H1 (cell line): ENCODE measurements at regions not wholly inside any gene's neighbourhood (a gene's known extent, or its start where the extent isn't known, plus 50 kb on each side); places are given as distances from the start of the nearest gene placed in this dataset.
"Not testable (repeated sequence)": the region's sequence is repeated elsewhere in the genome, so short reads cannot be mapped to it uniquely, and the experiment has no call there.

Experiments
- CTCF ChIA-PET: fragments of 300-600 bp; sonication (Branson Sonifier 250); formaldehyde crosslinking; loops from one replicate; lab custom pipeline; 2021; ENCODE audit not compliant: partially characterized antibody; lab: Charles Lee
- POLR2A ChIA-PET: fragments of 300-600 bp; sonication (Branson Sonifier 250); formaldehyde crosslinking; loops from one replicate; lab custom pipeline; 2021; ENCODE audit warnings: inconsistent platforms; ENCODE audit not compliant: partially characterized antibody; lab: Charles Lee
- DNase-seq, 2 experiments: peaks; one replicate each; pipeline versions ENCODE4 v3.0.0 to v3.0.0-alpha.2; 2010 to 2022; ENCODE audit warnings: low spot score in 2 of 2, low read depth in 1 of 2, mixed read lengths in 1 of 2
- FAIRE-seq: peaks from 2 replicates; lab custom pipeline; 2011; peaks lifted over from hg19 to GRCh38; lab: Jason Lieb, UNC
- H2AFZ ChIP-seq: 2 replicates; pipeline ENCODE4 v1.8.1; 2012; ENCODE audit warnings: low read length, inconsistent platforms
- H2AK5ac ChIP-seq: 2 replicates; pipeline ENCODE4 v1.6.1; 2013; ENCODE audit warnings: low read depth, low read length
- H2BK120ac ChIP-seq: replicated peaks from 2 replicates; pipeline ENCODE3; 2013; ENCODE audit warnings: low read depth, low read length, inconsistent platforms
- H2BK12ac ChIP-seq: 2 replicates; pipeline ENCODE4 v1.6.1; 2013; ENCODE audit warnings: low read depth, low read length
- H2BK15ac ChIP-seq: 2 replicates; pipeline ENCODE4 v1.6.1; 2013; ENCODE audit warnings: low read length
- H2BK20ac ChIP-seq: 2 replicates; pipeline ENCODE4 v1.6.1; 2013; ENCODE audit warnings: low read length
- H2BK5ac ChIP-seq: 2 replicates; pipeline ENCODE4 v1.6.1; 2013; ENCODE audit warnings: low read depth, low read length
- H3K14ac ChIP-seq: 2 replicates; pipeline ENCODE4 v1.6.1; 2013; ENCODE audit warnings: inconsistent platforms; ENCODE audit not compliant: insufficient read length
- H3K18ac ChIP-seq: 2 replicates; pipeline ENCODE4 v1.6.1; 2013; ENCODE audit warnings: low read length; ENCODE audit errors: extremely low read depth
- H3K23ac ChIP-seq: 2 replicates; pipeline ENCODE4 v1.6.1; 2013; ENCODE audit warnings: inconsistent platforms; ENCODE audit not compliant: insufficient read length
- H3K23me2 ChIP-seq: 2 replicates; pipeline ENCODE4 v1.6.1; 2013; ENCODE audit warnings: low read depth, low read length
- H3K27ac ChIP-seq: 2 replicates; pipeline ENCODE4 v1.6.1; 2011; ENCODE audit warnings: low read depth, low read length, inconsistent platforms
- H3K27me3 ChIP-seq, 4 experiments: replicated peaks in 1 of 4; 1 replicate in 1 of 4; 2 replicates in 3 of 4; pipeline versions ENCODE4 v1.6.1 to v1.8.1; 2011 to 2013; ENCODE audit warnings: low read length in 3 of 4, mild to moderate bottlenecking in 3 of 4, inconsistent platforms in 2 of 4, mixed read lengths in 2 of 4, moderate library complexity in 1 of 4; ENCODE audit not compliant: control insufficient read depth in 3 of 4, insufficient read depth in 3 of 4; ENCODE audit errors: extremely low read depth in 1 of 4
- H3K36me3 ChIP-seq, 4 experiments: 2 replicates each; pipeline versions ENCODE4 v1.6.1 to v1.8.1; 2011 to 2013; ENCODE audit warnings: mild to moderate bottlenecking in 4 of 4, low read length in 3 of 4, moderate library complexity in 2 of 4, control low read depth in 1 of 4, inconsistent platforms in 1 of 4; ENCODE audit not compliant: insufficient read depth in 4 of 4, control insufficient read depth in 2 of 4
- H3K4ac ChIP-seq: replicated peaks from 2 replicates; pipeline ENCODE3; 2013; ENCODE audit warnings: low read length, low read depth, mixed read lengths, inconsistent platforms; ENCODE audit not compliant: insufficient read length
- H3K4me1 ChIP-seq, 4 experiments: replicated peaks in 1 of 4; 1 replicate in 1 of 4; 2 replicates in 3 of 4; pipeline versions ENCODE4 v1.6.1 to v1.8.1; 2011 to 2013; ENCODE audit warnings: low read length in 3 of 4, inconsistent platforms in 2 of 4, mixed read lengths in 1 of 4; ENCODE audit not compliant: insufficient read depth in 4 of 4, control insufficient read depth in 3 of 4
- H3K4me2 ChIP-seq, 2 experiments: 2 replicates each; pipeline versions ENCODE4 v1.6.1 to v1.8.1; 2011 to 2013; ENCODE audit warnings: low read depth in 2 of 2, low read length in 2 of 2, control low read depth in 1 of 2, inconsistent platforms in 1 of 2, mild to moderate bottlenecking in 1 of 2; ENCODE audit not compliant: insufficient read depth in 1 of 2
- H3K4me3 ChIP-seq, 4 experiments: fragments of 200-600, 300-600 bp in 1 of 4; sonication (generic), shearing (Covaris generic), sonication (Bioruptor Twin) in 1 of 4; 2 replicates each; pipeline versions ENCODE4 v1.5.1 to v1.8.1; 2011 to 2016; ENCODE audit warnings: low read length in 4 of 4, low read depth in 3 of 4, control low read depth in 2 of 4, inconsistent platforms in 2 of 4, mild to moderate bottlenecking in 2 of 4, mixed read lengths in 1 of 4, moderate library complexity in 1 of 4; ENCODE audit not compliant: insufficient read depth in 2 of 4; ENCODE audit errors: extremely low read depth in 1 of 4
- H3K56ac ChIP-seq: replicated peaks from 2 replicates; pipeline ENCODE3; 2013; ENCODE audit warnings: low read depth, mild to moderate bottlenecking, mixed read lengths, low read length, inconsistent platforms; ENCODE audit not compliant: insufficient read length
- H3K79me1 ChIP-seq: 2 replicates; pipeline ENCODE4 v1.6.1; 2013; ENCODE audit warnings: low read depth, low read length, control low read depth
- H3K79me2 ChIP-seq, 2 experiments: 2 replicates each; pipeline versions ENCODE4 v1.6.1 to v1.8.1; 2012 to 2013; ENCODE audit warnings: low read length in 2 of 2, mild to moderate bottlenecking in 2 of 2, inconsistent platforms in 1 of 2; ENCODE audit not compliant: insufficient read depth in 2 of 2, control insufficient read depth in 1 of 2
- H3K9ac ChIP-seq, 4 experiments: replicated peaks in 1 of 4; 1 replicate in 1 of 4; 2 replicates in 3 of 4; pipeline versions ENCODE4 v1.6.1 to v1.8.1; 2011 to 2013; ENCODE audit warnings: low read depth in 3 of 4, low read length in 3 of 4, control low read depth in 2 of 4, mild to moderate bottlenecking in 2 of 4, moderate library complexity in 2 of 4, inconsistent platforms in 1 of 4; ENCODE audit errors: extremely low read depth in 1 of 4
- H3K9me3 ChIP-seq, 2 experiments: 2 replicates each; pipeline versions ENCODE4 v1.6.1 to v1.8.1; 2012 to 2013; ENCODE audit warnings: mild to moderate bottlenecking in 2 of 2, moderate library complexity in 2 of 2, control low read depth in 1 of 2, inconsistent platforms in 1 of 2, low read depth in 1 of 2, low read length in 1 of 2, mixed read lengths in 1 of 2; ENCODE audit not compliant: insufficient read depth in 2 of 2
- H4K20me1 ChIP-seq, 2 experiments: replicated peaks in 1 of 2; 2 replicates each; pipeline versions ENCODE3 to v1.8.1; 2011 to 2013; ENCODE audit warnings: inconsistent platforms in 2 of 2, low read length in 2 of 2, mild to moderate bottlenecking in 1 of 2; ENCODE audit not compliant: insufficient read depth in 2 of 2, control insufficient read depth in 1 of 2
- H4K5ac ChIP-seq: 2 replicates; pipeline ENCODE4 v1.6.1; 2013; ENCODE audit warnings: low read length, low read depth, mixed read lengths, inconsistent platforms; ENCODE audit not compliant: insufficient read length
- H4K8ac ChIP-seq: 2 replicates; pipeline ENCODE4 v1.8.0; 2013; ENCODE audit warnings: mild to moderate bottlenecking, moderate library complexity, low read length, inconsistent platforms; ENCODE audit not compliant: insufficient read depth; ENCODE audit errors: extremely low read depth
- H4K91ac ChIP-seq: replicated peaks from 2 replicates; pipeline ENCODE3; 2013; ENCODE audit warnings: low read length, mixed read lengths, inconsistent platforms; ENCODE audit not compliant: insufficient read length
- CEBPB ChIP-seq: IDR thresholded peaks from 2 replicates; pipeline ENCODE4 v1.6.1; 2012; ENCODE audit warnings: low read depth, low read length
- WGBS, 2 experiments: shearing (Covaris generic) in 1 of 2; methylation state at CpG; one replicate each; pipeline versions ENCODE4 v1.1.6 to v1.1.7; 2013 to 2015; ENCODE audit warnings: low lambda C conversion rate in 2 of 2, mixed read lengths in 2 of 2, inconsistent platforms in 1 of 2, low coverage in 1 of 2, missing lambda C conversion rate in 1 of 2; ENCODE audit not compliant: insufficient replicate concordance in 2 of 2, insufficient coverage in 1 of 2, insufficient read length in 1 of 2; ENCODE audit errors: extremely low coverage in 1 of 2, missing lambda C conversion rate in 1 of 2; 5-methylcytosine and 5-hydroxymethylcytosine counted together

DNA sequence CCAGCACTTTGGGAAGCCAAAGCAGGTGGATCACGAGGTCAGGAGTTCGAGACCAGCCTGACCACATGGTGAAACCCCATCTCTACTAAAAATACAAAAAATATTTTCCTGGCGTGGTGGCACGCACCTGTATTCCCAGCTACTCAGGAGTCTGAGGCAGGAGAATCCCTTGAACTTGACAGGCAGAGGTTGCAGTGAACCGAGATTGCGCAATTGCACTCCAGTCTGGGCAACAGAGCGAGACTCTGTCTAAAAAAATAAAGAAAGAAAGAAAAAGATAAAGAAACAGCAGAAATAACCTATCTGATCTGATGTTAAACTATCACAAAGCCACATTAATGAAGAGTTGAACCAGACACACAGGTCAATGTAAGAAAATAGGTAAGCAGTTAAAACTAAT, 696.2 kb upstream of the SALL3 start:
- H4K20me1 ChIP-seq, H3K23ac ChIP-seq, H3K9me3 ChIP-seq, H2BK15ac ChIP-seq, POLR2A ChIA-PET, H3K27ac ChIP-seq, H3K14ac ChIP-seq, H4K5ac ChIP-seq, H3K18ac ChIP-seq, H2BK12ac ChIP-seq, H2BK120ac ChIP-seq, H3K79me1 ChIP-seq, H3K23me2 ChIP-seq, DNase-seq, H3K9ac ChIP-seq, H3K4me1 ChIP-seq, H3K4me3 ChIP-seq, H3K4ac ChIP-seq, H2AFZ ChIP-seq, H2BK5ac ChIP-seq, CTCF ChIA-PET, H4K91ac ChIP-seq, H3K56ac ChIP-seq, H3K79me2 ChIP-seq, H4K8ac ChIP-seq, H2BK20ac ChIP-seq, H3K27me3 ChIP-seq, H3K36me3 ChIP-seq, FAIRE-seq, H3K4me2 ChIP-seq, H2AK5ac ChIP-seq: not testable (repeated sequence)
- TF ChIP-seq CEBPB = peak; percentile 94
- 92% methylated on average over 7 of the region's 7 CpGs; no CpG with 5 or more reads in 1 of the 2 experiments for WGBS, 2 experiments
